HFFc6 (cell line): ENCODE measurements at regions not wholly inside any gene's neighbourhood (a gene's known extent, or its start where the extent isn't known, plus 50 kb on each side); places are given as distances from the start of the nearest gene placed in this dataset.
A peak's percentile ranks its signal among the peaks of the same experiment; 100 is the strongest.
"Not testable (repeated sequence)": the region's sequence is repeated elsewhere in the genome, so short reads cannot be mapped to it uniquely, and the experiment has no call there.

Experiments
- DNase-seq: peaks from one replicate; pipeline ENCODE4 v3.0.0-alpha.2; 2018
- H3K27ac Mint-ChIP-seq: 2 replicates; pipeline ENCODE4 v1.8.0; 2020; ENCODE audit warnings: mild to moderate bottlenecking, mixed read lengths
- H3K27me3 Mint-ChIP-seq: 2 replicates; pipeline ENCODE4 v1.8.0; 2021; ENCODE audit warnings: mild to moderate bottlenecking, moderate library complexity, mixed read lengths; ENCODE audit not compliant: insufficient read depth
- H3K36me3 Mint-ChIP-seq: 2 replicates; pipeline ENCODE4 v1.8.0; 2021; ENCODE audit warnings: low read depth, mixed read lengths
- H3K4me1 Mint-ChIP-seq: 2 replicates; pipeline ENCODE4 v1.8.0; 2020; ENCODE audit warnings: low read depth, mixed read lengths
- H3K4me3 Mint-ChIP-seq: 2 replicates; pipeline ENCODE4 v1.8.0; 2020; ENCODE audit warnings: mild to moderate bottlenecking, moderate library complexity, mixed read lengths
- H3K9me3 Mint-ChIP-seq: 2 replicates; pipeline ENCODE4 v1.8.0; 2020; ENCODE audit warnings: mild to moderate bottlenecking, mixed read lengths
- CTCF ChIP-seq: fragments of 200-600 bp; sonication (generic); IDR thresholded peaks from 2 replicates; pipeline ENCODE4 v1.5.0; 2021; ENCODE audit warnings: antibody characterized with exemption, mild to moderate bottlenecking

DNA sequence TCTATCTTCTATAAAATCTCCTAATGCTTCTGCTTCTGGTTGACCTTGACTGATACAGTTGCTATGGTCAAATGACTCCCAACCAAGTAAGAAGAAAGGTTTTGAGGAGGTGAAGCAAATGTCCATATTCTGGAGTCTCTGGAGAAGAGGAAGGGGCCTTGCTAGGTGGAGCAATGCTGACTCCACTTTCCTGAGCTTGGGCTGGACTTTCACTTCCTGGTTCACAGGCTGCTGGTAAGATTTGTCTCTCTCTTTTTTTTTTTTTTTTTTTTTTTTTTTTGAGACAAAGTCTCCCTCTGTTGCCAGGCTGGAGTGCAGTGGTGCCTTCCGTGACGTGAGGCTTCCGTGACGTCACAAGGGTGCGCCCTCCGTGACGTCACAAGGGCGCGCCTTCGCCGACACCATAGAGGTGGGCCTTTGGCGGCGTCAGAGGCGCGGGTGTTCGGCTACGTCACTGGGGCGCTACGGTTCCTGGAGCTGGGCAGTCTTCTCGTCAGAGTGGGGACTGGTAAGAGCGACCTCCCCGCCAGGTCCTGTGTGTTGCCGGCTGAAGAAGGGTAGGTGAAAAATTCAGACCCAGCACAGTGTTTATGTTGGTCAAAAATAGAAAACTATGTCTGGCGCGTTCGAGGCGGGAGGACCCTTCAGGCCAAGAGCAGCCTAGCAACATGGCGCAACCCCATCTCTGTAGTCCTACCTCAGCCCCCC is 93.7 kb upstream of the METTL14 start:
- not testable (repeated sequence) for H3K4me1 Mint-ChIP-seq, H3K36me3 Mint-ChIP-seq, H3K9me3 Mint-ChIP-seq
- Mint-ChIP-seq H3K4me3 (peak overlapping the region; percentile 99), H3K27ac (peak overlapping the region; percentile 100), H3K27me3 (peaks cover 13% of the 10 kb centered on the region)
- DNase-seq, result peak; percentile 94
- TF ChIP-seq CTCF, result 0 out of 2 replicates have a peak, but pooled peaks have one; percentile 17

GRCh38 chr4:118592289-118592688 is 92.9 kb upstream of the METTL14 start:
- not testable (repeated sequence) for H3K27ac Mint-ChIP-seq, DNase-seq, H3K4me1 Mint-ChIP-seq, H3K36me3 Mint-ChIP-seq, H3K9me3 Mint-ChIP-seq, H3K27me3 Mint-ChIP-seq
- peak overlapping the region; percentile 99 for H3K4me3 Mint-ChIP-seq

GRCh38 chr4:118595883-118596282 is 89.3 kb upstream of the METTL14 start:
- H3K4me1 Mint-ChIP-seq, DNase-seq, H3K27me3 Mint-ChIP-seq, H3K36me3 Mint-ChIP-seq, H3K4me3 Mint-ChIP-seq, H3K27ac Mint-ChIP-seq, H3K9me3 Mint-ChIP-seq: not testable (repeated sequence)

- H3K4me3 Mint-ChIP-seq, H3K27ac Mint-ChIP-seq: not testable (repeated sequence)
Observed at GRCh38 chr4:118625097-118625496, 60.1 kb upstream of the METTL14 start.

GRCh38 chr4:118629697-118630096 is 55.5 kb upstream of the METTL14 start:
- DNase-seq, result peak; percentile 63

More at GRCh38 chr4:118625097-118625496, 60.1 kb upstream of the METTL14 start:
- H3K4me1 Mint-ChIP-seq, result peaks cover 14% of the 10 kb centered on the region
- not testable (repeated sequence) for H3K9me3 Mint-ChIP-seq, H3K27me3 Mint-ChIP-seq, DNase-seq, H3K36me3 Mint-ChIP-seq

DNA sequence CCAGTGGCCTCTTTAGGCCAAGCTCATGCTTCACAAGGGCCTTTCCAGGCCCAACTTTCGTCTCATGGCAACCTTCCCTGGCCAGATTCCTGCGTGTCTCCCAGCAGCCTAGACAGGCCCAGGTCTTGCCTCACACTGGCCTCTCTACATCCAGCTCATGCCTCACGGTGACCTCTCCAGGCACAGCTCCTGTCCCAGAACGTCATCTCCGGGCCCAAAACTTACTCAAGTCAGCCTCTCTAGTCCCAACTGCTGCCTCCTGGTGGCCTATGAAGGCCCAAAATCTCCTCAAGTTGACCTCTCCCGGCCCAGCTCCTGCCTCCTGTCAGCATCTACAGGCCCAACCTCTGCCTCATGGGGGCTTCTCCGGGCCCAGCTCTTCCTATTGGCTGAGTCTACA is 54.3 kb upstream of the METTL14 start:
- peaks cover 14% of the 10 kb centered on the region for H3K4me1 Mint-ChIP-seq
- not testable (repeated sequence) for H3K4me3 Mint-ChIP-seq, H3K36me3 Mint-ChIP-seq, H3K27me3 Mint-ChIP-seq, H3K27ac Mint-ChIP-seq, DNase-seq, H3K9me3 Mint-ChIP-seq
- peak; percentile 27; the same call in 1 of the 2 replicates for TF ChIP-seq CTCF

More at GRCh38 chr4:118629697-118630096, 55.5 kb upstream of the METTL14 start:
- peaks cover 14% of the 10 kb centered on the region for H3K4me1 Mint-ChIP-seq
- not testable (repeated sequence) for H3K36me3 Mint-ChIP-seq, H3K9me3 Mint-ChIP-seq, H3K27me3 Mint-ChIP-seq, H3K4me3 Mint-ChIP-seq
- TF ChIP-seq CTCF, result peak; percentile 65
- peak overlapping the region; percentile 72 for H3K27ac Mint-ChIP-seq

DNA sequence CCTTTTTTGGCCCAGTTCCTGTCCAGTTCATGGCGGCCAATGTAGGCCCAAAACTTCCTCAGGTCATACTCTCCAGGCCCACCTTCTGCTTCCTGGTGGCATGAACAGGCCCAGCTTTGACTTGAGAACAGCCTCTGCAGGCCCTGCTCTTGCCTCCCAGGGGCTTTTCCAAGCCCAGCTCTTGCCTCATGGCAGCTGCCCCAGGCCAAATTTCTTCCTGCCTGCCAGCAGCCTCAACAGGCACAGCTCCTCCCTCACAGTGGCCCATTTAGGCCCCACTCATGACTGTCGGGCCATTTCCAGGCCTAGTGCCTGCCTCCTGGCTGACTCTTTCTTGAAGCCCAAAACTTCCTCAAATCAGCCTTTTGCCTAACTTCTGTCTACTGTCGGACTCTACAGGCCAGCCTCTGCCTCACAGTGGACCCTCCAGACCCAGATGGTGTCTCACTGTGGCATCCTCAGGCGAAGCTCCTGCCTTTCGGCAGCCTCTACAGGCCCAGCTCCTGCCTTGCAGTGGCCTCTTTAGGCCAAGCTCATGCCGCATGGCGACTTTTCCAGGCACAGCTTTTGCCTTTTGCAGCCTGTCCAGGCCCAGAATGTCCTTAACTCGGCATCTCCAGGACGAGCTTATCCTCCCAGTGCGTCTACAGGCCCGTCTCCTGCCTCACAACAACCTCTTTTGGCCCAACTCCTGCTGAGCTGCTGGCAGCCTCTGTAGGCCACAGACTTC is 53.7 kb upstream of the METTL14 start:
- not testable (repeated sequence) for H3K27ac Mint-ChIP-seq, H3K4me3 Mint-ChIP-seq, H3K36me3 Mint-ChIP-seq, DNase-seq, H3K9me3 Mint-ChIP-seq, H3K27me3 Mint-ChIP-seq
- H3K4me1 Mint-ChIP-seq, result peaks cover 14% of the 10 kb centered on the region

GRCh38 chr4:118633476-118633875 is 51.7 kb upstream of the METTL14 start:
- not testable (repeated sequence) for H3K4me3 Mint-ChIP-seq, DNase-seq, H3K27me3 Mint-ChIP-seq, H3K9me3 Mint-ChIP-seq, H3K36me3 Mint-ChIP-seq, H3K27ac Mint-ChIP-seq
- H3K4me1 Mint-ChIP-seq, result peaks cover 14% of the 10 kb centered on the region

- not testable (repeated sequence) for H3K27me3 Mint-ChIP-seq, DNase-seq, H3K27ac Mint-ChIP-seq, H3K9me3 Mint-ChIP-seq, H3K4me1 Mint-ChIP-seq, H3K4me3 Mint-ChIP-seq, H3K36me3 Mint-ChIP-seq
Observed at GRCh38 chr4:118634126-118634875, 50.9 kb upstream of the METTL14 start.
